Right ventricle myocardium superior (tissue), 1 donor: ENCODE measurements at regions not wholly inside any gene's neighbourhood (a gene's known extent, or its start where the extent isn't known, plus 50 kb on each side); places are given as distances from the start of the nearest gene placed in this dataset.
"Not testable (repeated sequence)": the region's sequence is repeated elsewhere in the genome, so short reads cannot be mapped to it uniquely, and the experiment has no call there.

Experiments used
- ATAC-seq: fragments of 200-7000 bp; cut with Tn5 transposase; one replicate; pipeline ENCODE4 v1.9.1; 2020; ENCODE audit warnings: mild to moderate bottlenecking; ENCODE audit not compliant: poor library complexity
- DNase-seq: peaks from one replicate; pipeline ENCODE4 v3.0.0-alpha.2; 2020
- intact Hi-C: fragments of 100-400 bp; cut with DNase I; formaldehyde crosslinking; loops from one replicate; pipeline ENCODE4 v1.11.2; 2022
- donor health status: DM: no; HTN: yes; CAD: no; lungs with severe emphysema.

DNA sequence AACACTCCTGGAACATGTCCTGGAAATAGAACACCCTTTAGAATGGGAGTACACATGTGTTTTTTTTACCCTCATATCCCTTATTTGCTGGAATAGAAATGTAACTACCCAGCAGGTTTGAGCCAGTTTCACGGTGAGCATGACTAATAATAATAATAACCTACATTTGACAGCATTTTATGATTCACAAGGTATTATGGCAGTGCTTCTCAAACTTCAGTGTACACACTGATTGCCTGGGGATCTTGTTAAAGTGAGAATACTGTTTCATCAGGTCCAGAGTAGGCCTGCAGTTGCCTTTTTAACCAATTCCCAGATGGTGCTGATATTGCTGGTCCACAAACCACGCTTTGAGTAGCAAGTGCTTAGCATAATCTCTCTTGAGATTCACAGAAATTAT lies 63.9 kb downstream of the NFKBIZ start:
- intact Hi-C loops, result no loop called here
- no peak for ATAC-seq
- no peak for DNase-seq

- ATAC-seq, DNase-seq, intact Hi-C loops: not testable (repeated sequence)
Observed at GRCh38 chr3:101917761-101918160, 68.4 kb downstream of the NFKBIZ start.

DNA sequence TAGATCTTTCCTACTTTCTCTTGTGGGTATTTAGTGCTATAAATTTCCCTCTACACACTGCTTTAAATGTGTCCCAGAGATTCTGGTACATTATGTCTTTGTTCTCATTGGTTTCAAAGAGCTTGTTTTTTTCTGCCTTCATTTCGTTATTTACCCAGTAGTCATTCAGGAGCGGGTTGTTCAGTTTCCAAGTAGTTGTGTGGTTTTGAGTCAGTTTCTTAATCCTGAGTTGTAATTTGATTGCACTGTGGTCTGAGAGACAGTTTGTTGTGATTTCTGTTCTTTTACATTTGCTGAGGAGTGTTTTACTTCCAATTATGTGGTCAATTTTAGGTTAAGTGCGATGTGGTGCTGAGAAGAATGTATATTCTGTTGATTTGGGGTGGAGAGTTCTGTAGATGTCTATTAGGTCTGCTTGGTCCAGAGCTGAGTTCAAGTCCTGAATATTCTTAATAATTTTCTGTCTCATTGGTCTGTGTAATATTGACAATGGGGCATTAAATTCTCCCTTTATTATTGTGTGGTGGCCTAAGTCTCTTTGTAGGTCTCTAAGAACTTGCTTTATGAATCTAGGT lies 72.9 kb downstream of the NFKBIZ start:
- DNase-seq, ATAC-seq, intact Hi-C loops: not testable (repeated sequence)

DNA sequence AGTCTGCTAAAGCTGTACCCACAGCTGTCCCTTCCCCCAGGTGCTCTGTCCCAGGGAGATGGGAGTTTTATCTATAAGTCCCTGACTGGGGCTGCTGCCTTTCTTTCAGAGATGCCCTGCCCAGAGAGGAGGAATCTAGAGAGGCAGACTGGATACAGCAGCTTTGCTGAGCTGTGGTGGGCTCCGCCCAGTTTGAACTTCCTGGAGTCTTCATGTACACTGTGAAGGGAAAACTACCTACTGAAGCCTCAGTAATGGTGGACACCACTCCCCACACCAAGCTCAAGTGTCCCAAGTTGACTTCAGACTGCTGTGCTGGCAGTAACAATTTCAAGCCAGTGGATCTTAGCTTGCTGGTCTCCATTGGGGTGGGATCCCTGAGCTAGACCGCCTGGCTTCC lies 75.3 kb downstream of the NFKBIZ start:
- intact Hi-C loops, ATAC-seq, DNase-seq: not testable (repeated sequence)

- ATAC-seq, intact Hi-C loops, DNase-seq: not testable (repeated sequence)
Observed at GRCh38 chr3:101925124-101925523, 75.8 kb downstream of the NFKBIZ start.

DNA sequence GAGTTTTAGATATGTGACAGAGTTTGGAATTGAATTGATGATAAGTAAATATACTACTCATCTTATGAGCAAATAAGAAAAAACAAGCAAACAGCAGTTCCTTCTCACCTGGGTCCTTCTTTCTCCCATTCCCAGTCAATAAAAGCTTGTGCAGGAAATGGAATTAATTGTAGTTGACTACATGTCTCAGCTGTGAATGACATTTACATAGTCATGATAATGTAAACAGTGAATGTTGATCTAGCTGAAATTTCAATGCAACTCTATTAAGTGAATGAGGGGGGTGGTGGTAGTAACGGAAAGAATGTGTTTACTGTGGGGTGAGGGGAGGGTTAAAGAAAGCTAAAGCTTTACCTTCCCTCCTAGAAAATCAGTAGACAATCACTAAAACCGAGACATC lies 76.2 kb downstream of the NFKBIZ start:
- DNase-seq (no peak), ATAC-seq (no peak)
- intact Hi-C loops, result no loop called here

DNA sequence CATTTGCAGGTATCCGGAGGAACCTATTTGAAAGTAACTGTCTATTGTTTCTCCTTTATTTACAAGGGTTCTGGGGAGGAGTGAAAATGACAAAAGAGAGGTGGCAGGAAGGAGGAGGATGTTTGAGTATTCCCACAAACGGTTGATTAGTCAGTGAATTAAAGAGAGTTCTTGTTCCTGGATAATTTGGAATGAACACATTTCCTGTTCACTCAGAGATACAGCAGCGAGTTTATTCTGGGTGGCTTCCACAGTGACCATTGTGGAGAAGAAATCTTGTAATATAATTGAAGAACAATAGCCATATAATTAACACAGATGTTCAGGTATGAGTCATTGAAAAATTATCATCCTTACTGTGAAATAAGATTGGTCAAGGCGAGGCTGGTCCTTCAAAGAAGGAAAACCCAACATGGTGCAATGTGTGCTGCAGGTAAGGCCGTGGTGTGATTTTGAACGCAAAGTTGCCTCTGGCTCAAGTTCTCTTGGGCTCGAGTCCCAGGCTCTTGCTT lies 77.3 kb downstream of the NFKBIZ start:
- ATAC-seq (no peak), DNase-seq (no peak)
- intact Hi-C loops, result no loop called here

- intact Hi-C loops, result no loop called here
- DNase-seq, result no peak
- no peak for ATAC-seq
Observed at GRCh38 chr3:101928890-101929289, 79.6 kb downstream of the NFKBIZ start.

DNA sequence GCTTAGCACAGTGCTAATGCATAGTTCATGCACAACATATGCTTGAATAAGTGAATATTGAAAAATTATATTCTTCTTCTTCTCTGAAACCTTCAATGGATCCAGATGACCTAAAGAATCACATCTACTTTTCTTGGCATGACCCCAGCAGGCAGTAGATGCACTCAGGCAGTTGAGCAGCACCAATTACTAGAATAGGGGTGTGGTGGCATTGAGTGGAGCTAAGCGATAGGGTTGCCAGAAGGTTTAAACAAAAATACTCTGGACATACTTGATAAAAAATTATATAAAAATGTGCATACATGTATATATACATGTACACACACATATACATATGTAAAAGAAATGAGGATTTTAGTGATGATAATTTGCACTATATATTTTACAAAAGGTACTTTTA lies 81.8 kb downstream of the NFKBIZ start:
- intact Hi-C loops, result no loop called here
- no peak for DNase-seq
- ATAC-seq, result no peak

DNA sequence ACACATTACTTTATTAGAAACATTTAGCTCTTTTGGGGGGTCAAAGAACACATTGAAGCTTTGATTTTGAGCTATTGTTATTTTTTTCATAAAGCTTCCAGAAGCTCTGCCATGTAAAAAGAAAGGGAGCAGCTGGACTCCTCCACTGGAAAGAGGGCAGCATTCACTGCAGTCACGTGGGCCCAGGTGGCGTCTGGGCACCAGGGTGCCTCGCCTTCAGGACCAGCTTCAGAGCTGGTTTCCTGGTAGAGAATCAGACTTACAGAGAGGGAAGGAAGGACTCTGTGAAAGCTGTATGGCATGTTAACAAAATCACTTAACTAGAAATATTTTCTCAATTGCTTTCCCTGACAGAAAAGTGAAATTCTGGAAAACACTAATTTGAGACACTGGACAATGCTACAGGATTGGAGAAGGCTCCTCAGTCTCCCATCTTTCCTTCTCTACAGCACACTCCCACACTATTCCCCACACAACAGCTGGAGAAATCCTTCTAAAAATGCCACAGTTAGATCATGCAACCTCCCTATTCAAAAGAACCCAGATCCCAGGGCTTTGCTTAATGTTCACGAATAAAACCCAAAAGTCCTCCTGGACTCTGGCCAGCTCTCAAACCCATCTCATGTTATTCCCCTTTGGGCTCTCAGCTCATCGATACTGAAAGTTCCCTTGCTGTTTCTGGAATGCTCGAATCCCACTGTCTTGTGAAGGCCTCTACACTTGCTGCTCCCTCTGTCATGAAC lies 83.2 kb downstream of the NFKBIZ start:
- intact Hi-C loops, result no loop called here
- ATAC-seq, result no peak
- DNase-seq, result no peak

- intact Hi-C loops, result no loop called here
- DNase-seq (no peak), ATAC-seq (peak; percentile 74)
Observed at GRCh38 chr3:101936419-101937356, 87.4 kb downstream of the NFKBIZ start.

- ATAC-seq, result no peak
Observed at GRCh38 chr3:101938262-101938847, 89.0 kb downstream of the NFKBIZ start.

DNA sequence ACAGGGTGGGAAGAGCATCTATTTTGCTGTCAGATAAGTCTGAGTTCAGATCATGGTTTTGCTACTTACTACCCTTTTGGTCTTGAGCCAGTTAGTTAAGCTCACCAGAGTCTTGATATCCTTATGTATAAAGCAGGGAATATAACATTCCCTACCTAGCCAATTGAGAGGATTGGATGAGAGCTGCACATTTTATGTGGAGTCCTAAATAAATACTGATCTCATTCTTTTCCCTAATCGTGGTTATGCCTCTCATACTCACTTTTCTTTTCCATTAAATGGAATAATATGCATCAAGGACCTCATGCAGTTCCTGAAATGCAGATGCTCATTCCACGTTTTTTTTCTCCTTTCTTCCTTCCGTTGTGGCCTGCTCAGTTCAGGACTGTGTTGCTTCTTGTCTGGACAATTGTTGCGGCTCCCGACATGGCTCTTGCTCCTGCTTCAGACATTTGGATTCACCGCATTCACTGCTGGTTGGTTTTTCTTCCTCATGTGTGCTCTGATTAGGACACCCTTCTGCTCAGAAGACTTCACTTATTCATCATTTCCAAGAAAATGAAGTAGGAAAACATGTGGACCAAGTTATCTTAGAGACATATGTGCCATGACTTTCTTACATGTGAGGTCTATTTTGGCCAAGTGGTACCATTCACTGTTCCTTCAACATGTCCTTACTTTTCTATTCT lies 90.2 kb downstream of the NFKBIZ start:
- DNase-seq (no peak), ATAC-seq (no peak)
- intact Hi-C loops, result no loop called here

More at GRCh38 chr3:101938262-101938847, 89.0 kb downstream of the NFKBIZ start:
- intact Hi-C loops, result no loop called here
- no peak for DNase-seq

- DNase-seq (peak; percentile 76), ATAC-seq (peak; percentile 87)
- intact Hi-C loops, result no loop called here
Observed at GRCh38 chr3:101940521-101941317, 91.4 kb downstream of the NFKBIZ start.

- intact Hi-C loops, result no loop called here
- DNase-seq (no peak), ATAC-seq (no peak)
Observed at GRCh38 chr3:101941318-101942040, 92.2 kb downstream of the NFKBIZ start.

DNA sequence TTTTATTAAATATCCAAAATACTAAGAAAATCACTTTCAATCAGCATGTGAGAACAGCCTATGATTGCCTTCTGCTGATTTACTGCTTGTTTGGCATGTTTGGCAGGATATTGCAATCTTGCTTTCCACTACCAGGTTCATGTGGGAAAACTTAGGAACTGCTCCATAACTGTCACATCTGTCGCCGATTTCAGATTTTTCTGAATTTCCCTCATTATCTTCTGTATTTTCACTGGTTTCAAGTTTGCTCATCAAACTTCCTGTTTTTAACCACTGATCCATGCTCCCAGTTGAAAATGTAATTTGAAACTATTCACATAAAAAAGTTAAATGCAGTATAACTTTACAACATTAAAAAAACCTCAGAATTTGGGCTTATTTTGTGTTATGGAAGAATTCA lies 93.0 kb downstream of the NFKBIZ start:
- no peak for DNase-seq
- no peak for ATAC-seq
- intact Hi-C loops, result no loop called here

DNA sequence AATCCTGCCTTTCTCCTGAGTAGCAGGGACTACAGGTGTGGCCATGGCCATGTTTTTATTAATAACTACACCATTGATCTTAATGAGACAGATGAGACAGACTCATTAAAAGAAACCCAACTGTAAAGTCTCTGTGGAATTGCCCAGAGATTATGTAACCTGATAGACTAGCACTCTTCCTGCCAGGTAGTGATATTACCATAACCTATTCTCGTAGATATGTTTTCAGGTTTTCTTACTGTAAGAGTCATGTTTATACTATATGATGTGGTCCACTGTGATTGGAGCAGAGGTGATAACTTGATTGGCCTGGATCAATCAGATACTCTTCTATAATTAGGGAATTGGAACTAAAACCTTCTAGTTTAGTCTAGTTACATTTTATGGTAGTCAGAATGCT lies 93.7 kb downstream of the NFKBIZ start:
- ATAC-seq (no peak), DNase-seq (no peak)
- intact Hi-C loops, result no loop called here
